GM18951 (cell line): ENCODE measurements at regions not wholly inside any gene's neighbourhood (a gene's known extent, or its start where the extent isn't known, plus 50 kb on each side); places are given as distances from the start of the nearest gene placed in this dataset.
"Not testable (repeated sequence)": the region's sequence is repeated elsewhere in the genome, so short reads cannot be mapped to it uniquely, and the experiment has no call there.

Experiments used
- POLR2A ChIP-seq: IDR thresholded peaks from 4 replicates; pipeline ENCODE4 v1.6.1; 2011; ENCODE audit warnings: mild to moderate bottlenecking; ENCODE audit not compliant: insufficient read length, insufficient read depth; ENCODE audit errors: extremely low read depth
- in situ Hi-C: fragments of 300-500 bp; cut with MboI; formaldehyde crosslinking; loops from one replicate; pipeline ENCODE4 v1.12.0; 2022; ENCODE audit warnings: low sequenced_read_pairs, mixed read lengths, inconsistent platforms; ENCODE audit not compliant: unreplicated experiment

DNA sequence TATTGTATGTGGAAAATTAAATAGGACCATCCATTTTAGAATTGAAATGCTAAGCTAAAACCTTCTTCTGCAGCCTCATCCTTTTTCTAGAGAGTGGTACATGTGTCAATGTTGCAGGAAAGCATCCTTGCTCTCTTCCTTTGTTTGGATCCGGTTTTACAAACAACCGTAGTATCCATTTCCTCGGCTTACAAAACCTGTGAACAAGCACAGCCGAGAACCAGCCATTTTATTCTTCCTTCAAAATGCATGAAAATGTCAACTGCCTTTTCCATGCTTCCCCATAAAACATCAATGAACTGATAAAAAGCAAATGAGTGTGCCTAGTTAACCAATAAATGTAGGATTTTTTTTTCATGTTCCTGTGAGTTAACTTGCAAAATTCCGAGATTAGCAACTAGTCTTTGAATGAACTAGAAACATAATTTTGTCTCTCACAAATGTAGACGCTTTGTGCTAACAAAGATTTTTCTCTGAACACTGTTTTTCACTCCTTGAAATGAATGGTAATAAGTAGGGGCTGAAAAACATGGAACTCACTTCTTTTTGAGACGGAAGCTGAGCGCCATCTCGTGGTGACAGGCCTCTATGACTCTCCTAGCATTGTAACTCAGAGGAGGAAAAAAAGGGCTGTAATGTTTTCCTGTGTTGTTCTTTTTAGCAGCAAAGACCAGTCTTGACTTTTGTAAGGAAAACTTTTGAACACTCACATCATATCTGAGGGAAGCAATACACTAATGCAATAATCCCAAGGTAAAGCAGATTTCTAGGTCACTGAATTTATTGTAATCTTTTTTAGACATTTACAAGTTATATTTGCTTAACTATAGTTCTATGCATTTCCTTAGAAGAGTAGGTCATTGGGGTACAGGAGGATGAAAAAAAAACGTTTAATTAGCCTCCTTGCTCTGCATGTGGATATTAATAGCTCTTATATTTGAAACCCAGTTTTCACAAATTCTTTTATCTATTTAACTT is 157.4 kb upstream of the FOXG1 start:
- TF ChIP-seq POLR2A, result no peak
- in situ Hi-C loops, result no loop called here

- no peak for TF ChIP-seq POLR2A
- in situ Hi-C loops, result no loop called here
These were observed 154.2 kb upstream of the FOXG1 start for GRCh38 chr14:28612414-28612813.

GRCh38 chr14:28613532-28613931 is 153.1 kb upstream of the FOXG1 start:
- TF ChIP-seq POLR2A, result no peak
- in situ Hi-C loops, result no loop called here

GRCh38 chr14:28626780-28627179 is 139.8 kb upstream of the FOXG1 start:
- no peak for TF ChIP-seq POLR2A

DNA sequence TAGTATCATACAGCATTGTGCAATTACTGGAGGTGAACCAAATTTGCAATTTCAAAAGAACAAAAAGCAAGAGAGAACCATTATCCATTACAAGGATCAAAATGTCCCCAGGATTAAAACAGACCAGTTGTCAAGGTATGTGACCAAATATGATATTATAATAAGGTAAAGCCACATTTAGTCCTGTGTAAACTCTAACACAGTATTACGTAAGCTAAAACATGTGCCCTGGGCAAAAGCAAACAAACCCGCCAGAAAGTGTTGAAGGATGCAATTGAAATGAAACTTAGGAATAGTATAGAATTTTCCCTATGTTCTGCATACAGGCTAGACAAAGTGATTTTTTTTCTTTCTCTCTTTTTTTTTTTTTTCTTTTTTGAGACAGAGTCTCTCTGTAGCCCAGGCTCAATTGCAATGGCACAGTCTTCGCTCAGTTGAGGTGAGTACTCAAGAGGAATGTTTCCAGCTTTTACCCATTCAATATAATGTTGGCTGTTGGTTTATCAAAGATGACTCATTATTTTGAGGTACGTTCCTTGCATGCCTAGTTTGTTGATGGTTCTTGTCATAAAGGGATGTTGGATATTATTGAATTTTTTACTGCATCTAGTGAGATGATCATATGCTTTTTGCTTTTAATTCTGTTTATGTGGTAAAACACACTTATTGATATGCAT is 137.1 kb upstream of the FOXG1 start:
- TF ChIP-seq POLR2A, result no peak
- in situ Hi-C loops, result no loop called here

More at GRCh38 chr14:28626780-28627179, 139.8 kb upstream of the FOXG1 start:
- in situ Hi-C loops, result no loop called here

GRCh38 chr14:28630100-28630499 is 136.5 kb upstream of the FOXG1 start:
- in situ Hi-C loops, result no loop called here
- TF ChIP-seq POLR2A, result no peak

DNA sequence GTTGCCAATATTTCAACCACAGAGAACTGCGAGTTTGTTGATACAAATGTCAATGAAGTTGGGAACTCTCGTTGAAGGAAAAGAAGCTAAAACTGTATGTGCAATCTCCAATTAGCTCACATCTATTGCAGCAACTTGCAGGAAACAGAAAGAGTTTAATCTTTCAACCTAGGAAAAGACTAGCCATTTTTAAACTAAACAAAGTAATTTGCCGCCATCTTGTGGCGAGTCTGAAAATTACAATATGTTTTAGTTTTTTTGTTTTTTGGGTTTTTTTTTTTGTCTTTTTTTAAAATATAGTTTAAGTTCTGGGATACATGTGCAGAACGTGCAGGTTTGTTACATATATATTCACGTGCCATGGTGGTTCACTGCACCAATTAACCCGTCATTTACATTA is 131.2 kb upstream of the FOXG1 start:
- no peak for TF ChIP-seq POLR2A
- in situ Hi-C loops, result no loop called here

GRCh38 chr14:28635816-28636215 is 130.8 kb upstream of the FOXG1 start:
- in situ Hi-C loops, result not testable (repeated sequence)

DNA sequence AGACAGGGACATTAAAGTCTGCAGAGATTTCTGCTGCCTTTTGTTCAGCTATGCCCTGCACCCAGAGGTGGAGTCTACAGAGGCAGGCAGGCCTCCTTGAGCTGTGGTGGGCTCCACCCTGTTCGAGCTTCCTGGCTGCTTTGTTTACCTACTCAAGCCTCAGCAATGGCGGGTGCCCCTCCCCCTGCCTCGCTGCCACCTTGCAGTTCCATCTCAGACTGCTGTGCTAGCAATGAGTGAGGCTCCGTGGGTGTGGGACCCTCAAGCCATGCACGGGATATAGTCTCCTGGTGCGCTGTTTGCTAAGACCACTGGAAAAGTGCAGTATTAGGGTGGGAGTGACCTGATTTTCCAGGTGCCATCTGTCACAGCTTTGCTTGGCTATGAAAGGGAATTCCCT is 125.4 kb upstream of the FOXG1 start:
- in situ Hi-C loops, result not testable (repeated sequence)

DNA sequence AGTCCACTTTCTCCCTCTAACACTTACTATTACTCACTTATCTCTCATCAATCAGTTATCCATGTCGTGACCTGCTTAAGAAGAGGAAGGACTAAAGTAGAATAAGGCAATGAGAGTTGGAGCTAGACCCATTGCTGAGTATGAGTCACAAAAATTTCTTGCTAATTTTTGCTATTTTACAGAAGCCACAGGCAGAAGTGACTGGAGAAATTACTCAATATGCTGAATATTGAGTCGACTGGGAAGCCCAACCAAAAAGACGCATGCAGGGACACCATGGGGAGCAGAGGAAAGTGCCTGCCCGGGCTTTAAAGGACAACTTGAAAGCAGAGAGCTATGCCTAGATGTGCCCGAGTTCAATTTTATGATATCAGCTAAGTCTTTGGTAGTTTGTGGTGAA is 115.4 kb upstream of the FOXG1 start:
- in situ Hi-C loops, result no loop called here
- no peak for TF ChIP-seq POLR2A

- in situ Hi-C loops, result no loop called here
- no peak for TF ChIP-seq POLR2A
These were observed 113.8 kb upstream of the FOXG1 start for GRCh38 chr14:28652782-28653181.

- TF ChIP-seq POLR2A, result no peak
- in situ Hi-C loops, result no loop called here
These were observed 113.1 kb upstream of the FOXG1 start for GRCh38 chr14:28653521-28653920.

DNA sequence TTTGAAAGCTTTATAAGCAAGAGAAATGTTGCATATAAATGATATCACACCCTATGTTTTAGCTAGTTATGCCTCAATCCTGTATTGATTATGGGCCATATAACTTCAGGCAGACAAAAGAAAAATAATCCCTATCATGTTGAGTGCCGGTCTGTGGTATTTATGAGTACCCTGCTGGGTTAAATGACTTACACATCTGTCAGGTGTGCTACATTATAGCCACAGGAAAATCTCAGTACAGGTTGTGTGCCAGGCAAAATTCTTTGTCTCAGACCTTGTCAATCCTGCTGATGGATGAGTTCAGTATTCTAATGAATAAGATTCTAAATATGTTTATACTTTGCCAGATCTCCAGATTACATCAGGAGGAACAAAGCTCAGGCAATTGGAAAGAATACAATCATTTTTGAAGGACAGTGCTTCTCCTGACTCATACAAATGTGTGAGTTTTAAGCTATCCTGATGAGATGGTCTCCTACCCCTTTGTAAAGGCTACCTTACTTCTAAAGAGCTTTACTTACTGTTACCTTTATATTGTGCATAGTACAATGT is 109.8 kb upstream of the FOXG1 start:
- in situ Hi-C loops, result no loop called here
- TF ChIP-seq POLR2A, result no peak
